ENCODE measurements at regions not wholly inside any gene's neighbourhood (a gene's known extent, or its start where the extent isn't known, plus 50 kb on each side); places are given as distances from the start of the nearest gene placed in this dataset.

DNA sequence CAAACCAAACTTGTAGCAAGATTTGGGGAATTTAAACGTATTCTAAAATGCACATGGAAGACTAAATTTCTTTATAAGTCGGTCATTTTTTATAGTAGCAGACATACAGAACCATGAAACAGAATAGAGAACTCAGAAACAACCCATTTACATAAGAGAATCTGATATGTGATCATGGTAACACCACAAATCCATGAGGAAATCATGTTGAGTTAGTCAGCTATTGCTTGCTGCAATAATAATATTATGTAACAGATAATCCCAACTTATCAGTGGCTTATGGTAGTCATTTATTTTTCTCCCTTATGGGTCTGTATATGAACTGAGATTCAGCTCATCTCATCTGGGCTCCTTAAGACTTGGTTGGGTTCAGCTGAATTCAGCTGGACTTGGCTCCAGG lies 103.4 kb upstream of the SERTAD2 start:
- TF ChIP-seq KLF16 (tag by site-specific recombination; IDR thresholded peaks at IDR 0.05), result no peak
- no peak for TF ChIP-seq ZSCAN4 (tag by site-specific recombination; IDR thresholded peaks at IDR 0.05)
- TF ChIP-seq ZIC2 (tag by site-specific recombination; IDR thresholded peaks at IDR 0.05), result no peak
- TF ChIP-seq, protein P1, sequence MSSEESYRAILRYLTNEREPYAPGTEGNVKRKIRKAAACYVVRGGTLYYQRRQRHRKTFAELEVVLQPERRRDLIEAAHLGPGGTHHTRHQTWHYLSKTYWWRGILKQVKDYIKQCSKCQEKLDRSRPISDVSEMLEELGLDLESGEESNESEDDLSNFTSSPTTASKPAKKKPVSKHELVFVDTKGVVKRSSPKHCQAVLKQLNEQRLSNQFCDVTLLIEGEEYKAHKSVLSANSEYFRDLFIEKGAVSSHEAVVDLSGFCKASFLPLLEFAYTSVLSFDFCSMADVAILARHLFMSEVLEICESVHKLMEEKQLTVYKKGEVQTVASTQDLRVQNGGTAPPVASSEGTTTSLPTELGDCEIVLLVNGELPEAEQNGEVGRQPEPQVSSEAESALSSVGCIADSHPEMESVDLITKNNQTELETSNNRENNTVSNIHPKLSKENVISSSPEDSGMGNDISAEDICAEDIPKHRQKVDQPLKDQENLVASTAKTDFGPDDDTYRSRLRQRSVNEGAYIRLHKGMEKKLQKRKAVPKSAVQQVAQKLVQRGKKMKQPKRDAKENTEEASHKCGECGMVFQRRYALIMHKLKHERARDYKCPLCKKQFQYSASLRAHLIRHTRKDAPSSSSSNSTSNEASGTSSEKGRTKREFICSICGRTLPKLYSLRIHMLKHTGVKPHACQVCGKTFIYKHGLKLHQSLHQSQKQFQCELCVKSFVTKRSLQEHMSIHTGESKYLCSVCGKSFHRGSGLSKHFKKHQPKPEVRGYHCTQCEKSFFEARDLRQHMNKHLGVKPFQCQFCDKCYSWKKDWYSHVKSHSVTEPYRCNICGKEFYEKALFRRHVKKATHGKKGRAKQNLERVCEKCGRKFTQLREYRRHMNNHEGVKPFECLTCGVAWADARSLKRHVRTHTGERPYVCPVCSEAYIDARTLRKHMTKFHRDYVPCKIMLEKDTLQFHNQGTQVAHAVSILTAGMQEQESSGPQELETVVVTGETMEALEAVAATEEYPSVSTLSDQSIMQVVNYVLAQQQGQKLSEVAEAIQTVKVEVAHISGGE (tag by site-specific recombination; conservative IDR thresholded peaks at IDR 0.05; ENCODE audit: low read depth), result no peak
- TF ChIP-seq ZNF202 (tag by site-specific recombination; IDR thresholded peaks at IDR 0.05; ENCODE audit: borderline replicate concordance), result no peak
- TF ChIP-seq ZNF558 (tag by site-specific recombination; IDR thresholded peaks at IDR 0.05), result no peak
- TF ChIP-seq ZNF677 (tag by site-specific recombination; IDR thresholded peaks at IDR 0.05), result no peak
- no peak for TF ChIP-seq ZNF266 (tag by site-specific recombination; IDR thresholded peaks at IDR 0.05; ENCODE audit: low read depth)
- no peak for TF ChIP-seq ZNF513 (tag by site-specific recombination; IDR thresholded peaks at IDR 0.05)
- TF ChIP-seq TSHZ1 (tag by site-specific recombination; IDR thresholded peaks at IDR 0.05; ENCODE audit: borderline replicate concordance), result no peak
- TF ChIP-seq ZNF560 (tag by site-specific recombination; IDR thresholded peaks at IDR 0.05; ENCODE audit: borderline replicate concordance), result no peak
- TF ChIP-seq ZNF501 (tag by site-specific recombination; IDR thresholded peaks at IDR 0.05), result no peak
- no peak for TF ChIP-seq ZNF132 (tag by site-specific recombination; IDR thresholded peaks at IDR 0.05; ENCODE audit: borderline replicate concordance)
- no peak for TF ChIP-seq ZSCAN16 (tag by site-specific recombination; IDR thresholded peaks at IDR 0.05)
- Histone ChIP-seq H3K4me3 (ENCODE audit: low read depth, low read length) (no peak overlapping the region), H3K27ac (ENCODE audit: extremely low read depth, low read depth, low read length) (no peak overlapping the region), H3K4me1 (ENCODE audit: control insufficient read depth, insufficient read depth, low read length) (peaks cover 2% of the 10 kb centered on the region), H3K9me3 (ENCODE audit: control insufficient read depth, insufficient read depth, low read depth, low read length) (no peaks in the 10 kb centered on the region), H3K36me3 (ENCODE audit: control insufficient read depth in 2 of 2, insufficient read depth in 1 of 2, low read length in 2 of 2) (no peaks in the 10 kb centered on the region)
- POLR2A ChIA-PET, result interaction anchor here (0.8 to 1.5 kb wide), 3 partner anchors 10 to 470 kb away, joined by 3 to 4 read pairs (median 3); partner anchors contain the start of genes ACTR2 and SERTAD2
- CTCF ChIA-PET, result no interaction called here

GRCh38 chr2:64760128-64760527 lies 106.4 kb upstream of the SERTAD2 start:
- TF ChIP-seq ZNF335 (tag by site-specific recombination; conservative IDR thresholded peaks at IDR 0.05), result peak; percentile 43
- TF ChIP-seq, protein P2, sequence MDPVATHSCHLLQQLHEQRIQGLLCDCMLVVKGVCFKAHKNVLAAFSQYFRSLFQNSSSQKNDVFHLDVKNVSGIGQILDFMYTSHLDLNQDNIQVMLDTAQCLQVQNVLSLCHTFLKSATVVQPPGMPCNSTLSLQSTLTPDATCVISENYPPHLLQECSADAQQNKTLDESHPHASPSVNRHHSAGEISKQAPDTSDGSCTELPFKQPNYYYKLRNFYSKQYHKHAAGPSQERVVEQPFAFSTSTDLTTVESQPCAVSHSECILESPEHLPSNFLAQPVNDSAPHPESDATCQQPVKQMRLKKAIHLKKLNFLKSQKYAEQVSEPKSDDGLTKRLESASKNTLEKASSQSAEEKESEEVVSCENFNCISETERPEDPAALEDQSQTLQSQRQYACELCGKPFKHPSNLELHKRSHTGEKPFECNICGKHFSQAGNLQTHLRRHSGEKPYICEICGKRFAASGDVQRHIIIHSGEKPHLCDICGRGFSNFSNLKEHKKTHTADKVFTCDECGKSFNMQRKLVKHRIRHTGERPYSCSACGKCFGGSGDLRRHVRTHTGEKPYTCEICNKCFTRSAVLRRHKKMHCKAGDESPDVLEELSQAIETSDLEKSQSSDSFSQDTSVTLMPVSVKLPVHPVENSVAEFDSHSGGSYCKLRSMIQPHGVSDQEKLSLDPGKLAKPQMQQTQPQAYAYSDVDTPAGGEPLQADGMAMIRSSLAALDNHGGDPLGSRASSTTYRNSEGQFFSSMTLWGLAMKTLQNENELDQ (tag by site-specific recombination; IDR thresholded peaks at IDR 0.05; ENCODE audit: low read depth), result no peak
- ChIA-PET CTCF (interaction anchor here (0.8 to 2.0 kb wide), 2 partner anchors 9 to 114 kb away, joined by 3 to 4 read pairs; no protein-coding TSS in a partner anchor), POLR2A (interaction anchor here (5.0 kb wide), 1 partner anchor 9 kb away, joined by 27 read pairs; no protein-coding TSS in a partner anchor)
- no peak overlapping the region for H3K4me3 ChIP-seq (ENCODE audit: low read depth, low read length)
- no peak overlapping the region for H3K27ac ChIP-seq (ENCODE audit: extremely low read depth, low read depth, low read length)
- no peaks in the 10 kb centered on the region for H3K36me3 ChIP-seq (ENCODE audit: control insufficient read depth in 2 of 2, insufficient read depth in 1 of 2, low read length in 2 of 2)
- H3K4me1 ChIP-seq (ENCODE audit: control insufficient read depth, insufficient read depth, low read length), result no peaks in the 10 kb centered on the region
- no peaks in the 10 kb centered on the region for H3K9me3 ChIP-seq (ENCODE audit: control insufficient read depth, insufficient read depth, low read depth, low read length)

Data from HEK293 (cell line).